Right lobe of liver (tissue), 4 donors: ENCODE measurements at regions not wholly inside any gene's neighbourhood (a gene's known extent, or its start where the extent isn't known, plus 50 kb on each side); places are given as distances from the start of the nearest gene placed in this dataset.

Experiments used
- CTCF ChIP-seq, 4 donors: fragments of 200-600 bp in 3 of 4; fragments of 450-650 bp in 1 of 4; IDR thresholded peaks; one replicate each; pipeline versions ENCODE4 v1.5.1 to v1.8.0; 2016 to 2022; ENCODE audit warnings: antibody characterized with exemption in 4 of 4, mild to moderate bottlenecking in 2 of 4
- POLR2A ChIP-seq: fragments of 450-650 bp; IDR thresholded peaks from one replicate; pipeline ENCODE4 v1.6.1; 2017; ENCODE audit warnings: antibody characterized with exemption, mild to moderate bottlenecking
- donor health status: DM: no; HTN: no; CAD: no.
- donor health status: DM: no; HTN: no; CAD: no.
- donor health status: DM: no; HTN: yes; CAD: no.

GRCh38 chr5:173475780-173476179 lies 140.7 kb downstream of the BOD1 start:
- TF ChIP-seq CTCF (IDR thresholded peaks at IDR 0.05): no peak
- TF ChIP-seq POLR2A: no peak
